NCI-H526 treated with DMSO at 0.1 percent for 48 hours (cell line): ENCODE measurements at regions not wholly inside any gene's neighbourhood (a gene's known extent, or its start where the extent isn't known, plus 50 kb on each side); places are given as distances from the start of the nearest gene placed in this dataset.
"Not testable (repeated sequence)": the region's sequence is repeated elsewhere in the genome, so short reads cannot be mapped to it uniquely, and the experiment has no call there.

Source experiments
- DNase-seq: peaks from one replicate; lab custom pipeline; 2025; lab: John Stamatoyannopoulos, UW

DNA sequence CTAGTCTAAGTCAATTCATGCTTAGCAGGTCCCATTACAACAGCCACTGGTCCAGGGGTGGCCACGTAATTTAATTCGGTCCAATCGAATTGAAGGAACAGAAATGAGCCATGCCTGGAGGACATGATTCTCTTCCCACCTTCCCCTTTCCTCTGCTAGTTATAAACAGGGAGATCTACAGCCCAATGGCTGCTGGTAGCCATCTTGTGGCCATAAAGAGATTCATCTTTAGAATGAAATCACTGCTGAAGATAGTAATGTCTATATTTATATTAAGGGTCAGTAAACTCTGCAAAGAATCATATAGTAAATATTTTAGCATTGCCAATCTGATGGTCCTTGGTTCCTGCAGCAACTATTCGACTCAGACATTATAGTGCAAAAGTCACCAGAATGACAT lies 530.6 kb downstream of the TTLL7 start:
- DNase-seq, result not testable (repeated sequence)

- not testable (repeated sequence) for DNase-seq
Measured at GRCh38 chr1:83457735-83458248, 541.1 kb downstream of the TTLL7 start.

DNA sequence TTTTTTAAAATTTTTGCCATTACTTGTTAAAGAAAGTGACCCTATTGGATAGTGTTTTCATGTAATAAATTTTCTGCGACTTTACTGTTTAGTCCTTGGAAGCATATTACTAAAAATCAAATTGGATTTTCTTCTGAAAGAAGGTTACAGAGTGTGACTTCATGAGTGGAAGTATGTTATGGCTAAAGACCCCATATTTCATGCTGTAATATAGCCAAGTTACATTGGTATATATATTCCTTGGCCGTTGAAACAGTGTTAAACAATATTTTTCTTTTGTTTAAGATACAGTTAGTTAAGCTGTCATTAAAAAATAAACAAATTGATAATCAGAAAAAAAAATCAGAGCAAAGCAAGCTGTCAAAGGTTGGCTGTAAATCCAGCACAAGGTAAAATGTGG lies 541.7 kb downstream of the TTLL7 start:
- DNase-seq, result not testable (repeated sequence)

DNA sequence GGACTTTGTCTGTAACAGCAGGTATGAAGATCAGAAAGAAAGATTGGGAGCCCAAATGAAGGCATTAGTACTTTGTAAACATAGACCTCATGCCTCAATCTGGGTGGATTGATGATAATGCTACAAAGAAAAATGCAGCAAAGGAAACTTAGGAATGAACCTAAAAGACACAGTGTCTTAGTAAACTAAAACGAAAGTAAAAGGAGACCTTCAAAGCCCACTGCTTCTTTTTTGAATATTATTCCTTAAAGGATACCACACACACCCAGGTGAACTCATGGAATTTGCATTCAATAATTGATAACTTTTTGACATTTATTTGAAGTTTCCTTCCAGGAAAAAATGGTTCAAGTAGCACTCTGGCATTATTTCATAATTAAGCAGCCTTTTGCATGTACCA lies 543.2 kb downstream of the TTLL7 start:
- DNase-seq, result not testable (repeated sequence)

DNA sequence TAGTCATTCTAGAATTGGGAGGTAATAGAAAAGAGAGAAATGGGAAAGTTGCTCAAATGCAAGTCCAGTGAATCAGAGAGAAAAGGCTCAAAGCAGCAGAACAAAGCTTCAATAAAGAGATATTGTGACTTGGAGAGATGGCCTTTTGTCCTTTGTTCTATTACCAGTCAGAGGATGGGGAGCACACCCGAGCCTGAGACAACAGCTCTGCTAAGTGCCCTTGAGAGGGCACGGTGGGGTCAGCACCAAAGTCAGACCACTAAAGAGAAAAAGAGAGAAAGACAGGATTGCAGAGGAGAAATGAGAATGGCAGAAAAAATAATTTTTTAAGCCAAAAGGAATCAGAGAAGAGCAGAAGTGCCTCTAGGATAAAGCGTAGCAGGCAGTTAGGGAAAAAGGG lies 553.1 kb downstream of the TTLL7 start:
- DNase-seq, result not testable (repeated sequence)

DNA sequence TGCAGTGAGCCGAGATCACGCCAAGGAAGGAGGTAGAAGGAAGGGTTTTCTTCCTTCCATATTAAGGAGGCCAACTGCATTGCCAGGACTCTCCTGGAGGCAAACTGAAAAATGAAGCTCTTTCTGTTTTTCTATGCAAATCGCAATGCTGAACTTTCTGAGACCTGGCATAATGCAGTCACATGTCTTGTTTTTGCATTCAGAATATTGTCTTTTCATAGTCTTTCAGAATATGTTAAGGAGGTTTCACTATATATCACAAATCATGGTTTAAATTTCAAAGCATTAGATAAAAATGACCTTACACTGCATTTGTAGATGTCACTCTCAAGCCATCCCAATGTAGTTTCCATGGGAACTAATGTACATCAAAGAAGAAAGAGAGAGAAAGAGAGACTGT lies 556.5 kb downstream of the TTLL7 start:
- not testable (repeated sequence) for DNase-seq

- DNase-seq, result not testable (repeated sequence)
Measured at GRCh38 chr1:83440586-83440985, 558.3 kb downstream of the TTLL7 start.

- DNase-seq, result not testable (repeated sequence)
Measured at GRCh38 chr1:83440021-83440420, 558.9 kb downstream of the TTLL7 start.

GRCh38 chr1:83438316-83438715 lies 560.6 kb downstream of the TTLL7 start:
- not testable (repeated sequence) for DNase-seq

DNA sequence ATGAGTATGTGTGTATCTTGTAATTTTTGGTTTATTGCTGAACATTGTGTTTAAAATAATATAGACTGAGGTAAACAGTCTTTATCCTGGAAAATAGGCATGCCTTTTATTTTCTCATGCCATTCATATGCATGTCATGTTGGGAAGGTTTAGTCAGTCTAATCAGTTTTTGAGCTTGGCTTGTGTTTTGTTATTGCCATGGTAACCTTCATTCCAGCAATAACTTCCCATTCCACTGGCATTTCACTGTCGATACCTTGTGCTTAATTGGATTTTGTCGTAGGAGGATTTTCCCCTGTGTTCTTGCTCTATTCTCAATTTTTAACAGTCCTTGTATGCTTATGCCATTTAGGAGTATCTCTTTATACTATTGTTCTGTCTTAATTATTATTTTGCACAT lies 563.6 kb downstream of the TTLL7 start:
- not testable (repeated sequence) for DNase-seq

- not testable (repeated sequence) for DNase-seq
Measured at GRCh38 chr1:83427566-83427965, 571.4 kb downstream of the TTLL7 start.

DNA sequence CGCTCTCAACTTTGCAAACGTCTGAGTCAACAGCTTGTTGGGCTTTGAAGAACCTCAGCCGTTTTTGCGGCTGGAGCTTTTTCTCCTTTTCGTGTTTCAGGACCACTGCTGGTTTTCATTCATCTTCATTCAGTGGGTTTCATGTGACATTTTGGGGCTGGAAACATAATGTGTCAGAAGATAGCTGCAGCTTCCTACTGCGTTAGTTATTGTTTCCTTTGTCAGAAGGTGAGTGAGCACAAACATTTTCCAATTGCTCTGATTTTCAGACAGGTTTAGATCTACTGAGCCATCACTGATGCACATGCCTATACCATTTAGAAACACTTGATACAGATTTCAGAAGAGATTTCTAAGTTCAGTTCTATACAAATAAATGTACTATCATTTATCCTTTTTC lies 575.5 kb downstream of the TTLL7 start:
- not testable (repeated sequence) for DNase-seq

DNA sequence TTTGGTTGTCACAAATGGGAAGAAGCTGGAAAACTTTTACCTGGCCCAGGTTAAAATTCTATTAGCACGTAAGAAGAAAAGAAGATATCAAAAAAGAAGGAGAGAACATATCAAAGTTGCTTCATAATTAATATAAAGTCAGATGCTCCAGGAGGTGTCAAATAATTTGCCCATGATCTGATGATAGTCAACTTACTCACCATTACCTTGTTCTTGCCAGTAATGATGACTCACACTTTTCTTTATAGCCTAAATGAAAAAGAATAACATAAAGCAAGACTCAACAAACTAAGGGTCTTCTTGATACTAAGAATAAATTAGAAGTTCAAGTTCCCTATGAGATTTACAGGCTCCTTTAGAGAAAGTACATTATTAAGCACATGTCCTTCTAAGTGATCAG lies 580.4 kb downstream of the TTLL7 start:
- DNase-seq, result no peak

GRCh38 chr1:83413839-83414107 lies 585.2 kb downstream of the TTLL7 start:
- DNase-seq, result not testable (repeated sequence)

DNA sequence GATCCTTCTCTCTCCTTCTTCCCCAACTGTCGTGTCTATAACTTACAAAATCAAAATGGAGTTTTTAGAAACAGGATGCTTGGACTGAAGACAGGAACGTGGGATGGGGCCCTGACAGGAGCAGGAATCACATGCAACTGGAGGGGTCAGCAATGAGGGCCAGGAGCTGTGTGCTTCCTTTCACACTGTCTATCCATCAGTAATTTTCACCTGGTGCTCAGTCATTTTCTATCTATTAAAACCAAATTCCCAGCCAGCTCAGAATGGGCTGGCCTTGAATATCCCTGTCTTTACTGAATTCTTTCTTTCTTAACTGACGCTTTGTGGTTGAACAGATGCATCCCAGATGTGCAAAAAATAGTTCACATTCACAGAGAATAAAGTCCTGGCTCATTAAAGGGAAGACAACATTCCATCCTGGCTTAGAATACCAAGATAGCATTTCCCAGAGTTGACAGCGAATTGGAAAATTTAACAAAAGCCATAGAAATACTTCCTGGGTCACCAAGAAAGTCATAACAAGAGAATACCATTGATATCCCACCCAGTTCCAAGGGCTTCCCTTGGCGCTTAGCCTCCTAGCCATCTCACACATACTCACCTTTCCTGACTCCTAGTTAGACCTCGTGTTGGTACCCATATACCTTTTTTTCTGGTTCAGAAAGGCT lies 588.1 kb downstream of the TTLL7 start:
- not testable (repeated sequence) for DNase-seq

- DNase-seq, result not testable (repeated sequence)
Measured at GRCh38 chr1:83406693-83407371, 592.1 kb downstream of the TTLL7 start.

- DNase-seq, result not testable (repeated sequence)
Measured at GRCh38 chr1:83405789-83406188, 593.1 kb downstream of the TTLL7 start.

- not testable (repeated sequence) for DNase-seq
Measured at GRCh38 chr1:83403500-83403899, 595.4 kb downstream of the TTLL7 start.

DNA sequence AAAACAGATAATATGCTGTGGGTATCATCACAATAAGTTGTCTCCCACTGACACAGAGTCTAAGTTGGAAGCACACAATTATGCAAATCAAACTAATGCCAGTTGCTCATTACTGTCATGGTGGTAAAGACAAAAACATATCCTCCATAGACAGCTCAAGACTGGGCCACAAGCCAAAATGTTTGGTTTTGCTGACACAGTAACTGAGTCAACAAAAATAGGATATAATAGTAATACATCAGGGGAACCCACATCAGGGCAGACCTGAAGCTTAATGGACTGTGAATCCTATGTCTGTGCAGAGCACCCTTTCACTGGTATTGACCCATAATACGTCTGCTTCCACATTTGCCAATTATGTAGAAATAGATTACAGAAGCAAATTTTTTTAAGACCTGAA lies 597.8 kb downstream of the TTLL7 start:
- peak; percentile 47 for DNase-seq

DNA sequence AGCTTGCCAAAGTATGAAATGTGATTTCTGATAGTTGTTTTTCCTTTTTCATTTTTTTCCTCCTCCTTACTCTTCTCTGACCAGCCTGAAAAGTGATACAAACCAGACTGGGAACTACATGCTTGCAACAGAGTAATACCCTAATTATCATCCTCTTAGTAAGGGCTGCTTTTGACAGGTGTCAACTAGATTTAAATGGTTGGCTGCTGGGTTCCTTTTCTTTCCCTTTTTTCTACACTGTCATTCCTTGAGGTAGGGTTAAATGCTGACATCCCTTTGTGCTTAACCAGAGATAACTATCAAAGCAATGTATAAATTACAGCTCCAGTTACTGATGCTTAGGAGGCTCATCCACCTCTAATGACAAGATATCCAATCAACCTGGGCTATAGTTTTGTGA lies 598.8 kb downstream of the TTLL7 start:
- not testable (repeated sequence) for DNase-seq

DNA sequence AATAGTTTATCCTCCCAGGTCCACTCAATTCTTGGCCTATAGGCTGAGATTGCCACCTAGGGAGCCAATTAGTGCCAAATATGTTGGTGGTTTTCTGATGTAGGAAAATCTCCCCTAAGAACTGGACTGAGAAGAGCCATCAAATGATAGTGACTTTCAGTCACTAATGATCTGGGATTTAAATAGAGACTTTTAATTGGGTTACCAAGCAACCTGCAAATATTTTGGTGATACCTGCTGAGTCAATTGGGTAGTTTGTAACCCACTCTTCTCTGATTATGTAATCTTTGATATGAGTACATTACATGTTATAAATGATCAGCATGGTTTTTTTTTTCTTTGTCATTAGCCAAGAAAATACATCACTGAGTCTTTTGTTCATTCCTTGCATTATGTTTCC lies 600.8 kb downstream of the TTLL7 start:
- DNase-seq, result not testable (repeated sequence)

DNA sequence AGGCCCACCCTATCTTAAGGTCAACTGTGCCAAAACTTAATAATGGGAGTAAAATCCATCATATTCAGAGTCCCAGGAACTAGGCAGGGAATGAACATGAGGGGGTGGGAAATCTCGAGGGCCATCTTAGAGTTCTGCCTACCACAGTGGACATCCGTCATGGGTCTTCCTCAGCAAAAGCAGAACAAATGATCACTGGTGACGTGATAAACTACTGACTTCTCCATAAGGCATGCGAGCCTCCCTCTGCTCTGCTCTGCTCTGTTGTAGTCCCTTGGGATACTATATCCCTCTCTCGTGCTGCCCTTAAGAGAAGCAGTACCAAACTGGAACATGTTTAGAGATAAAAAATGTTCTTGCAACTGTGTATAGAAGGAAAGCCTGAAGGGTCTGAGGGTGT lies 603.8 kb downstream of the TTLL7 start:
- DNase-seq, result not testable (repeated sequence)

DNA sequence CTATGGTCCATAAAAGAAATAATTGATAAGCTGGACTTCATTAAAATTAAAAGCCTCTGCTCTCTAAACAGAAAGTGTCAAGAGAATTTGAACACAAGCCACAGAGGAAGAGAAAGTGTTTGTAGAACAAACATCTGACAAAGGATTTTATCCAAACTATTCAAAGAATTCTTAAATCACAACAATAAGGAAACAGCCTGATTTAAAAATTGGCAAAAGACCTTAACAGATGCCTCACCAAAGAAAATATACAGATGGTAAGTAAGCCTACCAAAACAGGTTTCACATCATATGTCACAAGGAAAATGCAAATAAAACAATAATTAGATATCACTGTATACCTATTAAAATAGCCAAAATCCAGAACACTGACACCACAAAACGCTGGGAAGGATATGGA lies 612.0 kb downstream of the TTLL7 start:
- DNase-seq, result not testable (repeated sequence)

DNA sequence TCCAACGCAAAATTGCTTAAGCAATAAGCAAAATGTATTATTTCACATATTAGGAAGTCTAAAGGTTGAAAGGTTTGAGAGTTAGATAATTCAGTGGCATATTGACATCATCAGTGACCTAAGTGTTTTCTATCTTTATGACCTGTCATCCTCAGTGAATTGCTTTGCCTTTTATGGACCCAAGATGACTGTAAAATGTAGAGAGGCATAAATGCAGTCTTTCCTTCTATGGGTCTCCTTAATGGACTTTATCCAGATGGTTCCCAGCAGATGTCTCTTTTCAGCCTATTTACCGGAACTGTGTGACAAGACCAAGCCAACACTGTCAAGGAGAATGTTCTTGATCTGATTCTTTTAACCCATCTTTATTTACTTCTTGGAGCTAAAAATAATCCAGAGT lies 615.8 kb downstream of the TTLL7 start:
- not testable (repeated sequence) for DNase-seq
